ENCODE measurements at regions not wholly inside any gene's neighbourhood (a gene's known extent, or its start where the extent isn't known, plus 50 kb on each side); places are given as distances from the start of the nearest gene placed in this dataset.

- WGBS, 2 donors = 71 to 93% methylated on average over 1 of the region's 1 CpG
- no peak for DNase-seq
- Histone ChIP-seq H3K4me1 (no peaks in the 10 kb centered on the region), H3K9me3 (no peaks in the 10 kb centered on the region), H3K36me3 (no peaks in the 10 kb centered on the region), H3K27me3 (no peaks in the 10 kb centered on the region), H3K27ac (no peak overlapping the region), H3K4me3 (replicated peaks in 1 of 3) (no peak overlapping the region)
- TF ChIP-seq POLR2A (IDR thresholded peaks at IDR 0.05) (no peak), CTCF (IDR thresholded peaks at IDR 0.05) (no peak)
- intact Hi-C loops (cut with DNase I) = no loop called here
Measured at GRCh38 chr12:42749239-42749638, 159.7 kb upstream of the PRICKLE1 start.

- WGBS, 2 donors = 52 to 62% methylated on average over 5 of the region's 5 CpGs
- Histone ChIP-seq H3K4me1 (no peaks in the 10 kb centered on the region), H3K27ac (no peak overlapping the region), H3K9me3 (no peaks in the 10 kb centered on the region), H3K4me3 (replicated peaks in 1 of 3) (no peak overlapping the region), H3K36me3 (no peaks in the 10 kb centered on the region), H3K27me3 (no peaks in the 10 kb centered on the region)
- DNase-seq = no peak
- intact Hi-C loops (cut with DNase I) = no loop called here
- TF ChIP-seq POLR2A (IDR thresholded peaks at IDR 0.05) (no peak), CTCF (IDR thresholded peaks at IDR 0.05) (no peak)
Measured at GRCh38 chr12:42744539-42745182, 155.1 kb upstream of the PRICKLE1 start.

- Histone ChIP-seq H3K27me3 (no peaks in the 10 kb centered on the region), H3K4me3 (replicated peaks in 1 of 3) (no peak overlapping the region), H3K4me1 (no peaks in the 10 kb centered on the region), H3K9me3 (no peaks in the 10 kb centered on the region), H3K27ac (no peak overlapping the region), H3K36me3 (no peaks in the 10 kb centered on the region)
- TF ChIP-seq POLR2A (IDR thresholded peaks at IDR 0.05) = no peak
- TF ChIP-seq CTCF (IDR thresholded peaks at IDR 0.05) = no peak
- no peak for DNase-seq
- 65 to 67% methylated on average over 5 of the region's 5 CpGs for WGBS, 2 donors
- intact Hi-C loops (cut with DNase I) = no loop called here
Measured at GRCh38 chr12:42742716-42743115, 153.2 kb upstream of the PRICKLE1 start.

GRCh38 chr12:42741771-42742510, 152.4 kb upstream of the PRICKLE1 start:
- intact Hi-C loops (cut with DNase I) = no loop called here

More at GRCh38 chr12:42741771-42742510, 152.4 kb upstream of the PRICKLE1 start:
- H3K4me1 ChIP-seq = no peaks in the 10 kb centered on the region
- no peaks in the 10 kb centered on the region for H3K9me3 ChIP-seq
- H3K36me3 ChIP-seq = no peaks in the 10 kb centered on the region
- no peak for TF ChIP-seq POLR2A (IDR thresholded peaks at IDR 0.05)
- no peak for TF ChIP-seq CTCF (IDR thresholded peaks at IDR 0.05)
- no peak overlapping the region for H3K4me3 ChIP-seq (replicated peaks in 1 of 3)
- no peak overlapping the region for H3K27ac ChIP-seq
- WGBS, 2 donors = 74 to 78% methylated on average over 7 of the region's 7 CpGs
- no peaks in the 10 kb centered on the region for H3K27me3 ChIP-seq
- no peak for DNase-seq
